Activated CD8-positive, alpha-beta memory T cell treated with anti-CD3 and anti-CD28 coated beads, Interleukin-2, amount 10 ng/mL, durations not matched to agents 7 days and 5 days (primary cell): ENCODE measurements at regions not wholly inside any gene's neighbourhood (a gene's known extent, or its start where the extent isn't known, plus 50 kb on each side); places are given as distances from the start of the nearest gene placed in this dataset.
"Not testable (repeated sequence)": the region's sequence is repeated elsewhere in the genome, so short reads cannot be mapped to it uniquely, and the experiment has no call there.

ENCODE experiments used
- ATAC-seq: fragments of 150-1000 bp; cut with Tn5 transposase; one replicate; pipeline ENCODE4 v1.10.0; 2021; ENCODE audit warnings: moderate library complexity
- CTCF ChIA-PET: fragments of 350-600 bp; sonication (Branson Sonifier 250); formaldehyde crosslinking; loops from one replicate; lab custom pipeline; 2021; ENCODE audit warnings: antibody characterized with exemption; lab: Charles Lee
- DNase-seq: peaks from one replicate; pipeline ENCODE4 v3.0.0-alpha.2; 2020
- H3K27ac Mint-ChIP-seq: one replicate; pipeline ENCODE4 v1.8.0; 2021; ENCODE audit warnings: mild to moderate bottlenecking, mixed read lengths
- H3K27me3 Mint-ChIP-seq: one replicate; pipeline ENCODE4 v1.8.0; 2021; ENCODE audit warnings: mixed read lengths
- H3K36me3 Mint-ChIP-seq: one replicate; pipeline ENCODE4 v1.8.0; 2021; ENCODE audit warnings: mild to moderate bottlenecking, mixed read lengths
- H3K4me1 Mint-ChIP-seq: one replicate; pipeline ENCODE4 v1.8.0; 2021; ENCODE audit warnings: mixed read lengths
- H3K4me3 Mint-ChIP-seq: one replicate; pipeline ENCODE4 v1.8.0; 2021; ENCODE audit warnings: mild to moderate bottlenecking, moderate library complexity, mixed read lengths
- H3K9me3 Mint-ChIP-seq: one replicate; pipeline ENCODE4 v1.8.0; 2022; ENCODE audit warnings: low read depth, mixed read lengths

DNA sequence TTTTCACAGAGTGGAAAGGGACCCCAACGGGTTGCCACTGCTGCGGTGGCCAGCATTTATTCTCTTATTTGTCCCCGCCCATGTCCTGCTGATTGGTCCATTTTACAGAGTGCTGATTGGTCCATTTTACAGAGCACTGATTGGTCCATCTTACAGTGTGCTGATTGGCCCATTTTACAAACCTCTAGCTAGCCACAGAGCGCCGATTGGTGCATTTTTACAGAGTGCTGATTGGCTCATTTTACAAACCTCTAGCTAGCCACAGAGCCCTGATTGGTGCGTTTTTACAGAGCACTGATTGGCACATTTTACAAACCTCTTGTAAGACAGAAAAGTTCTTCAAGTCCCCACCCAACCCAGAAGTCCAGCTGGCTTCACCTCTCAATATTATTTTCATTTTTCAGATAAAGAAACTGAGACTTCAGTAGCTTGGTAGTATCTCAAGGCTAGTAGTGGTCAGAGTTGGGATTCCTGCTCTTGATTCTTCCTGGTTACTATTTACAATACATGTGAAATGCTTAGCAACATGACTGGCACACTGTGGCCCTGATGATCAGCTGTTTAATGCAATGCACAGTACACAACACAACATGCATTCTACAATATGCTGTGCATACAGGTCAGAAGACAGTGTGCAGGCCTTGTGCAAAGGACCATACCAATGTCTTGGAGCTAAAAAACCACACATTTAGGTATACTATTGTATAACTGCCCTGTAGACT is 63.6 kb upstream of the BOD1 start:
- H3K36me3 Mint-ChIP-seq, result no peaks in the 10 kb centered on the region
- H3K9me3 Mint-ChIP-seq, result peaks cover 6% of the 10 kb centered on the region
- no peak overlapping the region for H3K27ac Mint-ChIP-seq
- no peaks in the 10 kb centered on the region for H3K4me1 Mint-ChIP-seq
- CTCF ChIA-PET, result no interaction called here
- DNase-seq (no peak), ATAC-seq (no peak)
- no peak overlapping the region for H3K4me3 Mint-ChIP-seq
- H3K27me3 Mint-ChIP-seq, result no peaks in the 10 kb centered on the region

DNA sequence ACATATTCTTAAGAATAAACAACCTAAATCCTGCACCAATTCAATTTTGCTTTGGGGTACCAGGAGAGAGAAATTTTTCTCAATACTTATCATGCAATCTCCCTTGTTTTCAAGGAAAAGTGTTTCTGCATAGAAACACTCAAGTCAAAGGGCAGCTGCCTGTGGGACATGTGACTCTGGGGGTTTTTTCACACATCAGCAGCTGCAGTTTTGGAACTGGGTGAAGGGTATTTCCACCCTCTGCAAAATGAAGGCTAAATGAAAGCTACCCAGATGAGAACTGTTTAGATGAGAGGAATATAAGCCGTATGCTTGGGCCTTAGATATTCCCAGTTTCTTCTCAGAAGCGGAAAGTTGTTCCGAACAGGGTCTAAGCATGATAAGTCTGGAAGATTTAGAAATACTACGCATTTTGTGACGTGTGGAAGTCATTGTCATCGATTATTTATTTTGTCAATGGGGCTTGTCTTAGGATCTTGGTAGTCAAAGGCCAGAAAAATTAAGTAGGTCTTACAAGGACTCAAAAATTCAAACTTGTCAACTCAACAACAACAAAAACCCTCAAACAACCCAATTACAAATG is 64.3 kb upstream of the BOD1 start:
- Mint-ChIP-seq H3K4me3 (no peak overlapping the region), H3K4me1 (no peaks in the 10 kb centered on the region), H3K9me3 (peaks cover 6% of the 10 kb centered on the region), H3K36me3 (no peaks in the 10 kb centered on the region), H3K27ac (no peak overlapping the region), H3K27me3 (no peaks in the 10 kb centered on the region)
- CTCF ChIA-PET, result no interaction called here
- DNase-seq, result no peak
- ATAC-seq, result no peak

DNA sequence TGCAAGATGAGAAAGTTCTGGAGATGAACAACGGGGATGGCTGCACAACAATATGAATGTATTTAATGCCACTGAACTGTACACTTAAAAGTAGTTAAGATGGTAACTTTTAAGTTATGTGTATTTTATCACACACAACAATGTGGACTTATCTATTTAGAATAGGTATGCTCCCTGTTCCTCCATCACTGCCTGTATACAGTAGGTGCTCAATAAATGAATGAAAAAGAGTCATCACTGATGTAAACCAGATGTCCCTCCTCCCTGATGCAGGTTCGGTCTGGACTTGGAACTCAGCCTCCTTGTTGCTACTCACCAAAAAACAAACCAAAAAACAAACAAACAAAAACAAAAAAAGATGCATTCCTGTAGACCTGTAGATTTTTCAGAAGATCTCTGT is 65.9 kb upstream of the BOD1 start:
- no peaks in the 10 kb centered on the region for H3K36me3 Mint-ChIP-seq
- CTCF ChIA-PET, result no interaction called here
- H3K4me3 Mint-ChIP-seq, result no peak overlapping the region

DNA sequence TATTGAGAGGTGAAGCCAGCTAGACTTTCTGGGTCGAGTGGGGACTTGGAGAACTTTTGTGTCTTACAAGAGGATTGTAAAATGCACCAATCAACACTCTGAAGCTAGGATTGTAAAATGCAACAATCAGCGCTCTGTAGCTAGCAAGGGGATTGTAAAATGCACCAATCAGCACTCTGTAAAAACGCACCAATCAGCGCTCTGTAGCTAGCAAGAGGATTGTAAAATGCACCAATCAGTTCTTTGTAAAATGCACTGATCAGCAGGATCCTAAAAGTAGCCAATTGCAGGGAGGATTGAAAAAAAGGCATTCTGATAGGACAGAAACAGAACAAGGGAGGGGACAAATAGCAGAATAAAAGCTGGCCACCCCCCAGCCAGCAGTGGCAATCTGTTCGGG is 68.1 kb upstream of the BOD1 start:
- H3K36me3 Mint-ChIP-seq, CTCF ChIA-PET, ATAC-seq, H3K27me3 Mint-ChIP-seq, H3K9me3 Mint-ChIP-seq, H3K4me3 Mint-ChIP-seq, H3K27ac Mint-ChIP-seq, DNase-seq, H3K4me1 Mint-ChIP-seq: not testable (repeated sequence)

More for the DNA sequence above, 65.9 kb upstream of the BOD1 start:
- no peak for ATAC-seq
- no peaks in the 10 kb centered on the region for H3K27me3 Mint-ChIP-seq
- no peak overlapping the region for H3K27ac Mint-ChIP-seq
- peaks cover 6% of the 10 kb centered on the region for H3K9me3 Mint-ChIP-seq
- no peaks in the 10 kb centered on the region for H3K4me1 Mint-ChIP-seq
- DNase-seq, result no peak

DNA sequence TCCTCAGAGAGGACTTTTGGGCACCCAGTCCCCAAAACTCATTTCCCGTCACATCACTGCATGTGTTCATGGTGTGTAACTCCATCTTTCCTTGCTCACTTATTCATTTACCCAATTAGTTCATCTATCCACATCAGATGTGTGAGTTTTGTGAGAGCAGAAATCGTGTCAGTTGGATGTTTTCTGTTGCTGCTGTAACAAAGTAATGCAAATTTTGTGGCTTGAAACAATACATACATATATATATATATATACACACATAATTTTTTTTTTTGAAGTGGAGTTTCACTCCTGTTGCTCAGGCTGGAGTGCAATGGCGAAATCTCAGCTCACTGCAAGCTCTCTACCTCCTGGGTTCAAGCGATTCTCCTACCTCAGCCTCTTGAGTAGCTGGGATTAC is 70.5 kb upstream of the BOD1 start:
- no peak overlapping the region for H3K27ac Mint-ChIP-seq
- no peaks in the 10 kb centered on the region for H3K36me3 Mint-ChIP-seq
- H3K4me1 Mint-ChIP-seq, result no peaks in the 10 kb centered on the region
- no peaks in the 10 kb centered on the region for H3K9me3 Mint-ChIP-seq
- H3K27me3 Mint-ChIP-seq, result no peaks in the 10 kb centered on the region
- no peak for ATAC-seq
- CTCF ChIA-PET, result no interaction called here
- DNase-seq, result no peak
- H3K4me3 Mint-ChIP-seq, result no peak overlapping the region

DNA sequence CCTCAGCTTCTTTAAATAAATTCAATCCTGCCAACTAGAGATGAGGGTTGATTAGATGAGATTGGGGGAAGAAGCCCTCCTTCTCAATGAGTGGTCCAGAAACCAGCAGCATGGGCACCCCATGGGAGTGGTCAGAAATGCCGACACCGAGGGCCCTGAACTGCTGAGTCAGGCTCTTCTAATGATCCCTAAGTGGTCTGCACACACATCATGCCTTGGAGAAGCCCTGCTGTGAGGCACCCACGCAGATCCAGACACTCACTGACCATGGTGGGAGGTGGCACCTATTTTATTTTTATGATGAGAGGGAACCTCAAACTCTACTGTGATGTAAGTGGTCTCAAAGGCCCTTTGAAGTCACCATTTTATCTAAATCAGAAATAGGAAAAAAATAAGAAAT is 72.3 kb upstream of the BOD1 start:
- H3K36me3 Mint-ChIP-seq, result no peaks in the 10 kb centered on the region
- H3K4me3 Mint-ChIP-seq, result no peak overlapping the region
- DNase-seq, result no peak
- CTCF ChIA-PET, result no interaction called here
- ATAC-seq, result no peak
- no peak overlapping the region for H3K27ac Mint-ChIP-seq
- H3K4me1 Mint-ChIP-seq, result no peaks in the 10 kb centered on the region
- H3K9me3 Mint-ChIP-seq, result no peaks in the 10 kb centered on the region
- H3K27me3 Mint-ChIP-seq, result no peaks in the 10 kb centered on the region

DNA sequence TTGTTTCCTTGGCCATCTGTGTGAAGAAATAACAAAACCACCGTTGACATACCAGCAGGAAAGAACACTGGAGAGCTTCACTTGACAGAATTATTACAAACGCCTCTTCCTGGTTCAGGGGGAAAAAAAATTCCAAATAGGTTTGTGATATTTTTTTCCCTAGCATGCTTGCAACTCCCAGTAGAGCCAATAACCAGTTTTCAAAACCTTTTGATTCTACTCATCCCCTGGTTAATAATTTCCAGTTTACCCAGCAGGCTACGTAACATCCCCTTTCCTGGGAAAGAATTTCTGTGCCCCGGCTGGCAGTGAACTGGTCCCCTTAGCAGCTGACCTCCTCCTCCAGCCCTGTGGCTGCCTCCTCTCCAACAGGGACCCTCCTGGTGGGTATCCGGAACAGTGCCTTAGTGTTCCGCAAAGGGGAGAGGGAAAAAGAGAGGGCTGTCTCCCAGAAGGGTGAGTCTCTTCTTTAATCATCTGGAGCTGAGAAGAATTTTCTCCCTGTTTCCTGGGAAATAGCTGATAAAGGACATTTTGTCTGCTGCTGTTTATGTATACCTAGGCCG is 72.8 kb upstream of the BOD1 start:
- H3K4me1 Mint-ChIP-seq, result no peaks in the 10 kb centered on the region
- CTCF ChIA-PET, result no interaction called here
- H3K9me3 Mint-ChIP-seq, result no peaks in the 10 kb centered on the region
- no peaks in the 10 kb centered on the region for H3K36me3 Mint-ChIP-seq
- no peak for ATAC-seq
- H3K27ac Mint-ChIP-seq, result no peak overlapping the region
- no peaks in the 10 kb centered on the region for H3K27me3 Mint-ChIP-seq
- no peak for DNase-seq
- H3K4me3 Mint-ChIP-seq, result no peak overlapping the region

DNA sequence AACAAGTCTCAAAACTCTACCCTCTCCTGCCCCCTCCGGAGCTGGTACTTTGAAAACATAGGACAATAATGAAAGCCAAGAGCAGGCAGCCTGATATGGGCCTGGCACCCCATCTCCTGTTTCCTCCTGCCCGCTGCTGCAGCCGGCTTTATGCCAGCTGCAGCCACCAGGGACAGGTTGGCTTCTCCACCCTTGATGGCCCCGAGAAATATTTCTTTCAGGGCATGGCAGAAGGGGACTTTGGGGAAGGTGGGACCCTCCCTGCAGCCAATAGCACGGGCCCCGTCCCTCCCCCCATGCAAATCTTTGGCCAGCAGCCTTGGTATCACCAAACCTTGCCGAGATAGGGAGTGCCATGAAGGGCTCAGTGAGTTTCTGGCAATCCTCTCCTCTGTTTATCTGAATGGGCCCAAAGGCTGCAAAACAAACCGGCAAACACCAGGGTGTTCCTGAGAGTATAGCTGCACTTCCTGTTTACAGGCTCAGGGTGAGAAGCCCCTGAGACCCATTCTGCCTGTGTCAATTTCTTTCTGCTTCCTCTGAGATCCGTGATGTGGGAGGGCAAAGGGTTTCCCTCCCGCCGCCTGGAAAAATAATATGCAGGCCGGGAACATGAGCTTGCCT is 73.4 kb upstream of the BOD1 start:
- Mint-ChIP-seq H3K9me3 (no peaks in the 10 kb centered on the region), H3K27me3 (no peaks in the 10 kb centered on the region), H3K4me1 (no peaks in the 10 kb centered on the region), H3K4me3 (no peak overlapping the region), H3K36me3 (no peaks in the 10 kb centered on the region), H3K27ac (no peak overlapping the region)
- DNase-seq (no peak), ATAC-seq (no peak)
- CTCF ChIA-PET, result no interaction called here

DNA sequence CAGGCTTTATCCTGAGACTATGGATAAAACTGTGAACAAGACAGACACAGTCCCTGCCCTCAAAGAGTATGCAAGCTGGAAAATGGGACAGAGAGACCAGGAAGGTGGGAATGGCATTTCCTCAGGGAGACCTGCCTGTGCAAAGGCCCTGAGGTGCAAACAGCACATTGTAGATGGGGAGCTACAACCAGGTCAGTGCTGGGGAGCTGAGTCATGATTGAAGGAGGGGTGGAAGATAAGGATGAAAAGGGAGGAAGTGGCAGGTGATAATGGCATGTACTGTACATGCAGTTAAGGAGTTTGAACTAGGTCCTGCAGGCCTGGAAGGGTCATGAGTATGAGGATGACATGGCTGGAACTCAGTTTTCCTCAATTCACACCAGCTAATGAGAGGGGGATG is 75.5 kb upstream of the BOD1 start:
- CTCF ChIA-PET, result no interaction called here
- no peak overlapping the region for H3K27ac Mint-ChIP-seq
- DNase-seq (no peak), ATAC-seq (no peak)
- H3K27me3 Mint-ChIP-seq, result no peaks in the 10 kb centered on the region
- no peaks in the 10 kb centered on the region for H3K4me1 Mint-ChIP-seq
- H3K9me3 Mint-ChIP-seq, result no peaks in the 10 kb centered on the region
- no peaks in the 10 kb centered on the region for H3K36me3 Mint-ChIP-seq
- H3K4me3 Mint-ChIP-seq, result no peak overlapping the region

DNA sequence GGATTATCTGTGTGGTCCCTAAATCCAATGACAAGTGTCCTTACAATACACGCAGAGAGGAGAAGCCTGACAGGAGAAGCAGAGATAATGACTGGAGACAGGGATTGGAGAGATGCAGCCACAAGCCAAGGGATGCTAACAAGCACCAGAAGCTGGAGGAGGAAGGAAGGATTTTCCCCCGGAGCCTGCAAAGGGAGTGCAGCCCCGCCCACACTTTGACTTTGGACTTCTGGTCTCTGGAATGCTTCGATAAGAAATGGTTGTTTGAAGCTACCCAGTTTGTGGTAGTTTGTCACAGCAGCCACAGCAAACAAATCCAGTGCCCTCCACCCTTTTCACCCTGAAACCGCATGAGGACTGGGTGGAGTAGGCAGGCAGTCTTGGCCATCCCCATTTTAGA is 77.2 kb upstream of the BOD1 start:
- CTCF ChIA-PET, result no interaction called here
- no peaks in the 10 kb centered on the region for H3K36me3 Mint-ChIP-seq
- no peaks in the 10 kb centered on the region for H3K9me3 Mint-ChIP-seq
- no peaks in the 10 kb centered on the region for H3K27me3 Mint-ChIP-seq
- DNase-seq, result no peak
- ATAC-seq, result no peak
- no peaks in the 10 kb centered on the region for H3K4me1 Mint-ChIP-seq
- H3K27ac Mint-ChIP-seq, result no peak overlapping the region
- H3K4me3 Mint-ChIP-seq, result no peak overlapping the region

DNA sequence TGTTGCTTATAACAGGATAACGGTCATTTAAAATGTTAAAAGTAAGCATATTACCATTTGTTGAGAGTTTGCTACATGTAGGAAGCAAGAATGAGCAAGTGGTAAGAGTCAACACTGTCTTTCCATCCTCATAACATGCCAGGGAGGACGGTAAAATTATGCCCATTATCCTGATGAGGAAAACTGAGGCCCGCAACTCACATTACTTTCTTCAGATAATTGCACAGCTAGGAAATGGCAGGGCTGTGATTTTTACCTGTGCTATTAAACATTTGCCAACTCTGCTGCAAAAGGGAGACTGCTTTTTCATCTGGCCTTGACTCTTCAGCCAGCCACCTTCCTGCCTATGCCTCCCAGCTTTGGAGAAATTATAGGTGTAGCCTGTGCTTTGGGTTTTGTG is 79.8 kb upstream of the BOD1 start:
- no peaks in the 10 kb centered on the region for H3K4me1 Mint-ChIP-seq
- no peaks in the 10 kb centered on the region for H3K27me3 Mint-ChIP-seq
- H3K4me3 Mint-ChIP-seq, result no peak overlapping the region
- ATAC-seq (no peak), DNase-seq (no peak)
- H3K36me3 Mint-ChIP-seq, result no peaks in the 10 kb centered on the region
- no peak overlapping the region for H3K27ac Mint-ChIP-seq
- H3K9me3 Mint-ChIP-seq, result no peaks in the 10 kb centered on the region
- CTCF ChIA-PET, result no interaction called here

DNA sequence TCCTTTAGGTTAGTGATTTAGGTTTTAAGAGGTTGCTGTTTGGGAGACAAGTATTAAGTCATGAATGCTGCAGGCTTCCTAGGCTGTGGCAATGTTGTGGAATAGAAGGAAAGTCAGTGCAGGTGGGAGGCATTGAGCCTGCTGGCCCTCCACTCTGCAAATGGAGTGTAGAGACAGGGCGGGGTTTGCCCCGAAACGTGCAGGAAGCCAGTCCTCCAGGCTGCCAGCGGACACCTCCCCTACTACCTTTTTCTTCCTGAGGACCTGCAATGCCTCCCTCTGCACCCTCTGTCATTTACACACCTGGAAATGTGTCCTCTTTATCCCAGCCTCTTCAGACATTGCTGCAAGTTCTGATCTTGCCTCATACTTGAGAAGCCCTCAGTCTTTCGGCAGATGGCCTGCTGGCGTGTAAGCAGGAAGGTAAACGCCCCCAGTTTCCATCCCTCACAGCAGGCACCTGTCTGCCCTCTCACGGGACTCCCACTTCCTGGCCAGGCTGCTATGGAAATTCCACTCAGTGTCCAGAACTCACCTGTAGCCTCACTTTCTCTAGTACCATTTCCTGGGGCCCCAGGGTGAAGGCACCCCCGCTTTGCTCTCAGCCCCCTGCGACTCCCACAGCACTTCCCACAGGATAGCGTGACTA is 81.6 kb upstream of the BOD1 start:
- ATAC-seq (no peak), DNase-seq (no peak)
- Mint-ChIP-seq H3K4me1 (no peaks in the 10 kb centered on the region), H3K36me3 (no peaks in the 10 kb centered on the region), H3K27ac (no peak overlapping the region), H3K9me3 (no peaks in the 10 kb centered on the region), H3K27me3 (no peaks in the 10 kb centered on the region), H3K4me3 (no peak overlapping the region)
- CTCF ChIA-PET, result no interaction called here

DNA sequence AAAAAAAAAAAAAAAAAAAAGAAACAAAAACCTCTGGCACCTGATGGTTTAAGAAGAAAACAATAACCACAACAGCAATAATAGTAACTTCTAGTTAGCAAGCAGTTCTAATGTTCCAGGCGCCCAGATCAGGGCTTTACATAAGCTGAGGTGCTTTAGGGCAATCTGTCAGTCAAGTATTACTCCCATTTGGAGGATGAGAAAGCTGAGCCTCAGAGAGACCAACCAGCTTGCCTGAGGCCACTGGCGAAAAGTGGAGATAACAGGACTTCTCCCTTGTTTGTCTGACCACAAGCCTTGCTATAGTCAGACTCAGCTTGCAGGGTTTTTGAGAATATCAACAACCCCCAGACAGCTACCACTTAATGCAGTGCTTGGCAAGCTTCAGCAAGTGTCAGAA is 83.5 kb upstream of the BOD1 start:
- Mint-ChIP-seq H3K27ac (no peak overlapping the region), H3K4me1 (no peaks in the 10 kb centered on the region), H3K4me3 (no peak overlapping the region), H3K27me3 (no peaks in the 10 kb centered on the region), H3K36me3 (no peaks in the 10 kb centered on the region), H3K9me3 (no peaks in the 10 kb centered on the region)
- DNase-seq, result no peak
- CTCF ChIA-PET, result no interaction called here
- ATAC-seq, result no peak

DNA sequence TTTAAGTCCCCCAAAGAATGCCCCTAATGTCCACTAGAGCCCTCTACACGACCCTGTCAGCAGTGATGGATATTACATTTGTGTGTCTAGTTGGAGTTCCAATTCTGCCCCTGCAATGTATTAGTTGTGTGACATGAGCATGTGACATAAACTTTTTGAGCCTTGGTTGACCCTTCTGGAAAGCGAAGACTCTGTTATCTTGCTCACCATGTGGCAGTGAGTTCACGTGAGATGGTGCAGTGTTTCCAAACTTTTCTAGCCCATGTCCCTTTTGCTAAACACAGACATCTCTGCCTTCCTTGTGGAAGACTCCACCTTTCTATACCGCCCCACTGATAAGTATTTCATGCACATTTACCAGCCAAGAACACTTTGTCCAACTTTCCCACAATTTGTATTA is 87.0 kb upstream of the BOD1 start:
- no peak overlapping the region for H3K27ac Mint-ChIP-seq
- no peak overlapping the region for H3K4me3 Mint-ChIP-seq
- no peaks in the 10 kb centered on the region for H3K36me3 Mint-ChIP-seq
- CTCF ChIA-PET, result no interaction called here
- H3K27me3 Mint-ChIP-seq, result no peaks in the 10 kb centered on the region
- DNase-seq (no peak), ATAC-seq (no peak)
- H3K9me3 Mint-ChIP-seq, result no peaks in the 10 kb centered on the region
- no peaks in the 10 kb centered on the region for H3K4me1 Mint-ChIP-seq
